ENCODE measurements at regions not wholly inside any gene's neighbourhood (a gene's known extent, or its start where the extent isn't known, plus 50 kb on each side); places are given as distances from the start of the nearest gene placed in this dataset.
"Not testable (repeated sequence)": the region's sequence is repeated elsewhere in the genome, so short reads cannot be mapped to it uniquely, and the experiment has no call there.

- TF ChIP-seq CTCFL (IDR thresholded peaks at IDR 0.05; ENCODE audit: borderline replicate concordance, insufficient read depth, low read depth, low read length, poor library complexity, severe bottlenecking) (peak; percentile 23), TAL1 (IDR thresholded peaks at IDR 0.05) (no peak)
Measured at GRCh38 chr10:26627324-26627723, 70.2 kb upstream of the PDSS1 start (continued).

- Histone ChIP-seq H2AFZ (ENCODE audit: low read depth, low read length) (no peak overlapping the region), H3K9ac (ENCODE audit: insufficient read depth in 1 of 2, low read depth in 2 of 2, low read length in 2 of 2) (no peak overlapping the region), H3K27me3 (ENCODE audit: control insufficient read depth in 2 of 2, insufficient read depth in 2 of 2, low read length in 2 of 2) (peaks cover 3 to 4% of the 10 kb centered on the region in 2 experiments; a peak in 3 of 5 replicates), H3K4me2 (ENCODE audit: insufficient read depth, low read length) (no peak overlapping the region), H3K79me2 (ENCODE audit: control insufficient read depth, insufficient read depth, low read length) (no peaks in the 10 kb centered on the region), H3K36me3 (ENCODE audit: control insufficient read depth, insufficient read depth, low read length) (no peaks in the 10 kb centered on the region), H3K9me3 (replicated peaks; ENCODE audit: control insufficient read depth, insufficient read depth, low read depth, low read length) (no peaks in the 10 kb centered on the region), H3K9me1 (ENCODE audit: control insufficient read depth, insufficient read depth, low read length) (no peaks in the 10 kb centered on the region), H3K4me1 (replicated peaks in 1 of 2; ENCODE audit: control insufficient read depth in 2 of 2, insufficient read depth in 2 of 2, low read length in 2 of 2) (no peaks in the 10 kb centered on the region), H3K4me3 (no peak overlapping the region), H3K27ac (ENCODE audit: extremely low read depth, low read depth, low read length) (no peak overlapping the region), H4K20me1 (replicated peaks; ENCODE audit: control insufficient read depth, insufficient read depth, low read length) (no peaks in the 10 kb centered on the region)
- POLR2A ChIA-PET = no interaction called here
- intact Hi-C loops (cut with micrococcal nuclease) (loop anchor here (10.0 kb wide), 1 partner anchor 716 kb away; no protein-coding TSS in a partner anchor), in situ Hi-C loops (cut with MboI) (no loop called here)
- TF ChIP-seq POLR2H (tag; IDR thresholded peaks at IDR 0.05; ENCODE audit: low read depth) (no peak), HDAC6 (IDR thresholded peaks at IDR 0.05; ENCODE audit: low read depth, low read length) (no peak), MCM5 (IDR thresholded peaks at IDR 0.05; ENCODE audit: low read depth) (no peak), IFI16 (CRISPR knock-in tag; IDR thresholded peaks at IDR 0.05) (no peak), PPARD (CRISPR knock-in tag; IDR thresholded peaks at IDR 0.05) (no peak), HNRNPL (IDR thresholded peaks at IDR 0.05; ENCODE audit: low read depth, low read length) (no peak), NCOA6 (IDR thresholded peaks at IDR 0.05) (no peak)
- 0% methylated on average over 2 of the region's 2 CpGs for WGBS (ENCODE audit: insufficient coverage, low coverage, missing lambda C conversion rate)
- DNase-seq (ENCODE audit: extremely low read depth in 1 of 4, low spot score in 3 of 4) (no peak), FAIRE-seq (no peak), ATAC-seq (no peak)
- no TSS peak for BruUV-seq (replicated peaks)
- CTCF ChIA-PET (ENCODE audit: low intra/inter-chr PET ratio) = no interaction called here
Measured at GRCh38 chr10:26628395-26628794, 69.1 kb upstream of the PDSS1 start.

- H3K9me3 ChIP-seq (replicated peaks; ENCODE audit: control insufficient read depth, insufficient read depth, low read depth, low read length); BruUV-seq (replicated peaks); in situ Hi-C loops (cut with MboI); H2AFZ ChIP-seq (ENCODE audit: low read depth, low read length); DNase-seq (ENCODE audit: extremely low read depth in 1 of 4, low spot score in 3 of 4); POLR2A ChIA-PET; H3K4me3 ChIP-seq; H3K4me1 ChIP-seq (replicated peaks in 1 of 2; ENCODE audit: control insufficient read depth in 2 of 2, insufficient read depth in 2 of 2, low read length in 2 of 2); intact Hi-C loops (cut with micrococcal nuclease); H3K36me3 ChIP-seq (ENCODE audit: control insufficient read depth, insufficient read depth, low read length); H3K4me2 ChIP-seq (ENCODE audit: insufficient read depth, low read length); H3K27me3 ChIP-seq (ENCODE audit: control insufficient read depth in 2 of 2, insufficient read depth in 2 of 2, low read length in 2 of 2); H3K27ac ChIP-seq (ENCODE audit: extremely low read depth, low read depth, low read length); FAIRE-seq; H3K9me1 ChIP-seq (ENCODE audit: control insufficient read depth, insufficient read depth, low read length); H4K20me1 ChIP-seq (replicated peaks; ENCODE audit: control insufficient read depth, insufficient read depth, low read length); H3K9ac ChIP-seq (ENCODE audit: insufficient read depth in 1 of 2, low read depth in 2 of 2, low read length in 2 of 2); ATAC-seq; H3K79me2 ChIP-seq (ENCODE audit: control insufficient read depth, insufficient read depth, low read length); CTCF ChIA-PET (ENCODE audit: low intra/inter-chr PET ratio): not testable (repeated sequence)
- WGBS (ENCODE audit: insufficient coverage, low coverage, missing lambda C conversion rate) = 10% methylated on average over 2 of the region's 3 CpGs
Measured at GRCh38 chr10:26632171-26632570, 65.3 kb upstream of the PDSS1 start.

Measured in K562 (cell line).